Right ventricle myocardium inferior (tissue), 1 donor: ENCODE measurements at regions not wholly inside any gene's neighbourhood (a gene's known extent, or its start where the extent isn't known, plus 50 kb on each side); places are given as distances from the start of the nearest gene placed in this dataset.
A peak's percentile ranks its signal among the peaks of the same experiment; 100 is the strongest.

Source experiments
- ATAC-seq: fragments of 200-7000 bp; cut with Tn5 transposase; one replicate; pipeline ENCODE4 v1.9.1; 2020; ENCODE audit warnings: mild to moderate bottlenecking, moderate library complexity
- DNase-seq: peaks from one replicate; pipeline ENCODE4 v3.0.0; 2021; ENCODE audit errors: missing footprints
- intact Hi-C: fragments of 100-400 bp; cut with DNase I; formaldehyde crosslinking; loops from one replicate; pipeline ENCODE4 v1.11.0; 2022
- donor health status: DM: no; HTN: yes; CAD: no; lungs with severe emphysema.

- DNase-seq (no peak), ATAC-seq (no peak)
- intact Hi-C loops = no loop called here
These were observed 498.8 kb downstream of the ARHGEF28 start for GRCh38 chr5:74124826-74125225.

- intact Hi-C loops = no loop called here
- ATAC-seq (no peak), DNase-seq (no peak)
These were observed 497.9 kb downstream of the ARHGEF28 start for GRCh38 chr5:74123929-74124328.

DNA sequence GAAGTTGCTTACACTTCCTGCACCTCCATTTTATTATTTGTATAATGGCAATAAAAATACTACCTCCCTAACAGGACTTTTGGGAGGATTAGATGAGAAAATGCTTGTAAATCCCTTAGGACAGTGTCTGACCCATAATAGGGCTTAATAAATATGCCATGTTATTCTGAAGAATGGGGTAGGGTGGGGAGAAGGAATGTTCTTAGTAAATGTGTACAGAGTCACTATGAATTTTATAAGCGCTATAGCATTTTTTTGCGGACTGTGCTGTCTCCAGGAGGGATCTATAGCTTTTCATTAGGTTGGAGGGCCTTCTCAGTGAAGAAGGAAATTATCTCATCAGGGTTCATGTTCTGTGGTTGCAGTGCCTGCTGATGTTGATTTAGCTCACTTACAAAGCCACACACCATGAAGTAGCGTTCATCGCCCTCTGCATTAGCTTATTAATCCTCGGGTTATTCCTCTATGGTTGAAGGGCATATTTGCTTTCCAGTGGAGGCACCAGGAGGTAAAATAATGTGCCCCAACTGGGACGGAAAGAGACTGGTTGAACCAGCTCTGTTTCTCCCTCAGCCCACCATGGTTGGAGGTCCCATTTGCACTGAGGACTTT, 497.1 kb downstream of the ARHGEF28 start:
- ATAC-seq = no peak
- intact Hi-C loops = no loop called here
- no peak for DNase-seq

- intact Hi-C loops = no loop called here
- DNase-seq (no peak), ATAC-seq (no peak)
These were observed 496.2 kb downstream of the ARHGEF28 start for GRCh38 chr5:74122175-74122574.

DNA sequence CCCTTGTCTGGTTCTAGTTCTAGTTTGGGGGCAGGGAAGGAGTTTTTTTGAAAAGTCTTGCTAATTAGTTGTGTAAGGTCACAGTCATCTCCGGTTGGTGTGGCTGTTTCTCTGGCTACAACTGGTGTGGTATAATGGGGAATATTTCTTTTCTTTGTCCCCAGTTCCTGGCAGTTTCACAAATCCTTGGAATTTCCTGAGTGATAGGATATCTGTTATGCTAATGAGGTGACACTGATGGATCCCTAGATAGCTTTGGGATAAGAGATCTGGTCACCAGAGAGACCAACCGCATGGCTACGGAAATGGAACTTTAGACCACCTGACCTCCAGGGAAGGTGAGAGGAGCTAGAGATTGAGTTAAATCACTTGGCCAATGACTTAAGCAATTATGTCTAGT, 494.6 kb downstream of the ARHGEF28 start:
- DNase-seq = no peak
- intact Hi-C loops = no loop called here
- no peak for ATAC-seq

DNA sequence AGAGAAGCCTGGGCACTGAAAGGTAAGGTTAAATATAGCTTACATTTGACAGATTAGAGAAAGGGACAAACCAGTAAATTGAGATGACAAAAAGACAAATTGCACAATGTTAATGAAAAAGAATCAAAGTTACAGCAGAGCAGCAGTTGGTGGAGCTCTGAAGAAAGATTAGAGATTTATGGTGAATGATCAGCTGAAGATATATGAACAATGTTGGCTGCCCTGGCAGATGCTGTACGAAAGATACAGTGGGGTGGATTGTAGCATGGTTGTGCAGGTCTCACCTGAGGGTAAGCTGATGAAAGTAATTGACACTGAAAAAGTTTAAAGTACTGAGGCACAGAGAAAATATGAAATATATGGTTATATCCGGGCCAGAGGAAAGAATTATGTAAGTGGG, 492.1 kb downstream of the ARHGEF28 start:
- intact Hi-C loops = no loop called here
- DNase-seq = no peak
- no peak for ATAC-seq

GRCh38 chr5:74116984-74117383, 491.0 kb downstream of the ARHGEF28 start:
- DNase-seq (no peak), ATAC-seq (no peak)
- intact Hi-C loops = no loop called here

DNA sequence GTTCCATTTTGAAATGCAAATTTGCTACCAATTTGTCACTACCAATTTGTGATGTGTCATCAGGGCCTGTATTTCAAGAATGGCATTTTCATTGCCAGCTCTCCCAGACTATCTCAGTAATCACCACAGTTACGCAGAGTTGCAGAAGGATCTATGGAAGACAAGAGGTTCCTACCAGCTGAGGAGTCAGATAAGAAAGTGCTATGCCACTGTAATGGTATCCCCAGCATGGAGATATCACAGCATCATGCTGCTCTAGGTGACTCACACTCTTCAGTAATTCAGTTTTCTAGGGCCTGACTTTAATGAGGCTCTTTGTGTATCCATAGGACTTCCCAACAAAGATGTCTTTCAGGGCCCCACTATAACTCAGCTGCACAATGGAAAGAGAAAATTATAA, 490.3 kb downstream of the ARHGEF28 start:
- intact Hi-C loops = no loop called here
- DNase-seq = no peak
- no peak for ATAC-seq

DNA sequence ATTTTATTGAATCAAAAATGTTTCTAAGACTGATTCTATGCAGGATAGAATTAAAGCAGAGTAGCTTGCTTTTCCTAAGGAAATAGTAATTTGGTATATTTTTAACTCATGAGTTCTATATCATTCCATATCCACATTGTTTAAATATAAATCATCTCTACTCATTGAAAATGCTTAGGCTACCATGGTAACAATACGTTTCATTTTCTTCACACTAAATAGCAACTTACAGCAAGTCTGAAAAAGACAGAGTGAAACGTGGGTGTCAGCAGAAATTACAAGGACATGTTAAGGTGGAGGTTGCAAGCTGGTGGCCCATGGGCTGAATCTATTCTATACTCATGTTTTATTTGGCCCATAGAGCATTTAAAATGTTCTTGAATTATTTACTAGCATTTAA, 487.9 kb downstream of the ARHGEF28 start:
- no peak for DNase-seq

GRCh38 chr5:74113196-74113540, 487.2 kb downstream of the ARHGEF28 start:
- ATAC-seq (no peak), DNase-seq (no peak)
- intact Hi-C loops = no loop called here

More for the DNA sequence above, 487.9 kb downstream of the ARHGEF28 start:
- intact Hi-C loops = no loop called here
- ATAC-seq = no peak

- no peak for ATAC-seq
- intact Hi-C loops = no loop called here
These were observed 486.6 kb downstream of the ARHGEF28 start for GRCh38 chr5:74112372-74113195.

GRCh38 chr5:74111764-74112163, 485.8 kb downstream of the ARHGEF28 start:
- DNase-seq = no peak
- intact Hi-C loops = no loop called here
- ATAC-seq = no peak

More at GRCh38 chr5:74112372-74113195, 486.6 kb downstream of the ARHGEF28 start:
- DNase-seq = no peak

DNA sequence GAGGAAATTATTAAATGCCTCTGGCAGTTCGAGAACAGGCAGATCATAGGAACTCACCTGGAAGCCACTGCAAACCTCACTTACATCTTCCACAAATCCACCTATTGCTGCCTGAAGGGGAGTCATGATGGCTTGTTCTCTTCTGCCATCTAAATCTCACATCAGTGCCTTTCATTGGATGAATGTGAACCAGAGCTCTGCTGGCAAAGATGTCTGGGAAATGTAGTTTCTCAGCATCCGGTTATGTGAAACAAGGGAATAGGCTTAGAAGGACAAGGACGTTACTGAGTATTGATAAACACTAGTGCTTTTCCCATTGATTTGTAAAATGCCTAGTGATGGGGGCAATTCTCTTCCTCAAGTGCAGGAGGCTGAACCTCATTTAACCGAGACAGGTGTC, 483.3 kb downstream of the ARHGEF28 start:
- DNase-seq (no peak), ATAC-seq (no peak)
- intact Hi-C loops = no loop called here

DNA sequence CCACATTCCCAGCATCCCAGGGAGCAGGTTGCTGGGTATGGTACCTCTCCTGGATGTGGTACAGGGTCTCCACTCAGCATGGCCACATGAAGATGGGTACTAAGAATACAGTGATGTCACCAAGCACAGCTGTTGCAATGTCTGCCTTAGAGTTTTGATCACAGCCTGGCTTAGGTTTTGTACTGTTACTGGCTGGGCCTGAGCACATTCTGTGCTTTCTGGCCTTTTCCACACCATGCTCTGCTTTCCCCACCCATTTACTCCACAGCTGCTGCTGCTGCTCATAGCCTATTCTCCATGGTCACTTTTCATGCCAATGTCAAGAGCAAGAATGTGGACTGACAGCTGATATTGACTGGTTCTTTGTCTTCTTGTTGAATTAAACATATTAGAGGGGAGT, 481.9 kb downstream of the ARHGEF28 start:
- intact Hi-C loops = no loop called here
- ATAC-seq = peak; percentile 96
- DNase-seq = no peak

GRCh38 chr5:74105126-74105780, 479.3 kb downstream of the ARHGEF28 start:
- intact Hi-C loops = no loop called here

GRCh38 chr5:74103131-74104023, 477.4 kb downstream of the ARHGEF28 start:
- no peak for DNase-seq
- intact Hi-C loops = no loop called here
- no peak for ATAC-seq

More at GRCh38 chr5:74105126-74105780, 479.3 kb downstream of the ARHGEF28 start:
- no peak for ATAC-seq
- DNase-seq = no peak

- intact Hi-C loops = no loop called here
- no peak for ATAC-seq
- DNase-seq = no peak
These were observed 474.3 kb downstream of the ARHGEF28 start for GRCh38 chr5:74100268-74100665.

DNA sequence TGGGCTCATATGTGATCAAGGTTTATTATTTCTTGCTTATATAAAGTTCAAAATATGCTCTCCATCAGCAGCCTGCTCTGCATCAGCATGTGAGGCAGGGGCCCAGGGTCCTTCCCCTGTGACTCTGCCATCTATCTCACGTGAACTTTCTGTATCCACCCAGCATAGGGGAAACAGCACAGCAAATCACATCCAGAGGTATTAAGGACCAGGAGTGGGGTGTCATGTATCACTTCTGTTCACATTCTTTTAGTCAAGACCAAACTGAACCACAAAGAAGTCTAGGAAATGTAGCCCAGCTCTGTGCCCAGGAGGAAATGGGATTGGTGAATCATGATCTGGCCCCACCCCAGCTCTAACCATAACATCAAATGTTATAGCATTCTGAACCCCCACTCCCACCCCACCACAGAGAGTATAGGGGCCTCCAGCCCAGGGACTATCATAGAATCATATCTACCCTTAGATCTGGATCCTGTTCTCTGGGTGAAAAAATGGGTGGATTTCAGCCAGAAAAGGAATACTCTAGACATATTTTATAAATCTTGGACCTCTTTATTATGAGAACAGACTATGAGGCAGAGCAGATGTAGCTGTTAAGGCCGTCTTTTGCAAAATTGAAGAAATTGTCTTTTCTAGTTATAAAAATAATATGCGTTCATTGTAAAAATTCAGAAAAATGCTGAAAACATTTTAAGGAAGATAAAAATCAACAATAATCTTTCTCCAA, 473.7 kb downstream of the ARHGEF28 start:
- intact Hi-C loops = no loop called here
- DNase-seq = no peak
- ATAC-seq = no peak
